ENCODE measurements at regions not wholly inside any gene's neighbourhood (a gene's known extent, or its start where the extent isn't known, plus 50 kb on each side); places are given as distances from the start of the nearest gene placed in this dataset.

GRCh38 chr2:84293791-84294380 is 165.2 kb downstream of the SUCLG1 start:
- no peak overlapping the region for H3K9ac ChIP-seq (ENCODE audit: low read depth, low read length)
- H3K27me3 ChIP-seq (ENCODE audit: insufficient read depth, low read length, poor library complexity), result no peaks in the 10 kb centered on the region
- no peak overlapping the region for H2AFZ ChIP-seq (ENCODE audit: low read depth, low read length)
- no peaks in the 10 kb centered on the region for H3K79me2 ChIP-seq (ENCODE audit: insufficient read depth, low read length)
- H3K4me2 ChIP-seq (ENCODE audit: insufficient read depth, low read length), result no peak overlapping the region
- H4K20me1 ChIP-seq (ENCODE audit: insufficient read depth, low read length), result no peaks in the 10 kb centered on the region
- no peak overlapping the region for H3K4me3 ChIP-seq (ENCODE audit: low read depth in 1 of 2, low read length in 2 of 2)
- no peaks in the 10 kb centered on the region for H3K9me3 ChIP-seq (ENCODE audit: insufficient read depth, low read length, severe bottlenecking)
- H3K4me1 ChIP-seq (ENCODE audit: insufficient read depth, low read length), result no peaks in the 10 kb centered on the region
- ATAC-seq (ENCODE audit: insufficient read depth, low read depth) (no peak), DNase-seq (no peak)
- no peaks in the 10 kb centered on the region for H3K36me3 ChIP-seq (ENCODE audit: insufficient read depth, low read length)
- TF ChIP-seq EZH2 (IDR thresholded peaks at IDR 0.05; ENCODE audit: borderline replicate concordance, low read depth, low read length, severe bottlenecking) (no peak), CTCF (IDR thresholded peaks at IDR 0.05; ENCODE audit: borderline replicate concordance, extremely low read depth, low read length, poor library complexity, severe bottlenecking) (no peak)
- H3K27ac ChIP-seq (ENCODE audit: low read length), result no peak overlapping the region

- Histone ChIP-seq H3K4me3 (ENCODE audit: low read depth in 1 of 2, low read length in 2 of 2) (no peak overlapping the region), H4K20me1 (ENCODE audit: insufficient read depth, low read length) (no peaks in the 10 kb centered on the region), H2AFZ (ENCODE audit: low read depth, low read length) (no peak overlapping the region), H3K79me2 (ENCODE audit: insufficient read depth, low read length) (no peaks in the 10 kb centered on the region), H3K36me3 (ENCODE audit: insufficient read depth, low read length) (no peaks in the 10 kb centered on the region), H3K4me2 (ENCODE audit: insufficient read depth, low read length) (no peak overlapping the region), H3K4me1 (ENCODE audit: insufficient read depth, low read length) (no peaks in the 10 kb centered on the region), H3K9me3 (ENCODE audit: insufficient read depth, low read length, severe bottlenecking) (no peaks in the 10 kb centered on the region), H3K27ac (ENCODE audit: low read length) (no peak overlapping the region), H3K9ac (ENCODE audit: low read depth, low read length) (no peak overlapping the region), H3K27me3 (ENCODE audit: insufficient read depth, low read length, poor library complexity) (no peaks in the 10 kb centered on the region)
- DNase-seq, result no peak
- TF ChIP-seq CTCF (IDR thresholded peaks at IDR 0.05; ENCODE audit: borderline replicate concordance, extremely low read depth, low read length, poor library complexity, severe bottlenecking) (no peak), EZH2 (IDR thresholded peaks at IDR 0.05; ENCODE audit: borderline replicate concordance, low read depth, low read length, severe bottlenecking) (no peak)
- no peak for ATAC-seq (ENCODE audit: insufficient read depth, low read depth)
These were observed 166.5 kb downstream of the SUCLG1 start for GRCh38 chr2:84292545-84292944.

- DNase-seq, result no peak
- Histone ChIP-seq H3K36me3 (ENCODE audit: insufficient read depth, low read length) (no peaks in the 10 kb centered on the region), H3K9me3 (ENCODE audit: insufficient read depth, low read length, severe bottlenecking) (no peaks in the 10 kb centered on the region), H3K4me2 (ENCODE audit: insufficient read depth, low read length) (no peak overlapping the region), H3K27ac (ENCODE audit: low read length) (no peak overlapping the region), H3K27me3 (ENCODE audit: insufficient read depth, low read length, poor library complexity) (no peaks in the 10 kb centered on the region), H3K4me3 (ENCODE audit: low read depth in 1 of 2, low read length in 2 of 2) (no peak overlapping the region), H2AFZ (ENCODE audit: low read depth, low read length) (no peak overlapping the region), H3K4me1 (ENCODE audit: insufficient read depth, low read length) (no peaks in the 10 kb centered on the region), H4K20me1 (ENCODE audit: insufficient read depth, low read length) (no peaks in the 10 kb centered on the region), H3K9ac (ENCODE audit: low read depth, low read length) (no peak overlapping the region), H3K79me2 (ENCODE audit: insufficient read depth, low read length) (no peaks in the 10 kb centered on the region)
- ATAC-seq (ENCODE audit: insufficient read depth, low read depth), result no peak
- no peak for TF ChIP-seq CTCF (IDR thresholded peaks at IDR 0.05; ENCODE audit: borderline replicate concordance, extremely low read depth, low read length, poor library complexity, severe bottlenecking)
- TF ChIP-seq EZH2 (IDR thresholded peaks at IDR 0.05; ENCODE audit: borderline replicate concordance, low read depth, low read length, severe bottlenecking), result no peak
These were observed 168.5 kb downstream of the SUCLG1 start for GRCh38 chr2:84290537-84290936.

- no peak overlapping the region for H3K27ac ChIP-seq (ENCODE audit: low read length)
- no peaks in the 10 kb centered on the region for H3K36me3 ChIP-seq (ENCODE audit: insufficient read depth, low read length)
- H3K4me2 ChIP-seq (ENCODE audit: insufficient read depth, low read length), result no peak overlapping the region
- no peak overlapping the region for H3K9ac ChIP-seq (ENCODE audit: low read depth, low read length)
- H3K4me1 ChIP-seq (ENCODE audit: insufficient read depth, low read length), result no peaks in the 10 kb centered on the region
- H3K4me3 ChIP-seq (ENCODE audit: low read depth in 1 of 2, low read length in 2 of 2), result no peak overlapping the region
- no peaks in the 10 kb centered on the region for H3K9me3 ChIP-seq (ENCODE audit: insufficient read depth, low read length, severe bottlenecking)
- H4K20me1 ChIP-seq (ENCODE audit: insufficient read depth, low read length), result no peaks in the 10 kb centered on the region
- DNase-seq (no peak), ATAC-seq (ENCODE audit: insufficient read depth, low read depth) (no peak)
- no peaks in the 10 kb centered on the region for H3K27me3 ChIP-seq (ENCODE audit: insufficient read depth, low read length, poor library complexity)
- H3K79me2 ChIP-seq (ENCODE audit: insufficient read depth, low read length), result no peaks in the 10 kb centered on the region
- no peak overlapping the region for H2AFZ ChIP-seq (ENCODE audit: low read depth, low read length)
- TF ChIP-seq CTCF (IDR thresholded peaks at IDR 0.05; ENCODE audit: borderline replicate concordance, extremely low read depth, low read length, poor library complexity, severe bottlenecking) (no peak), EZH2 (IDR thresholded peaks at IDR 0.05; ENCODE audit: borderline replicate concordance, low read depth, low read length, severe bottlenecking) (no peak)
These were observed 170.8 kb downstream of the SUCLG1 start for GRCh38 chr2:84288293-84288692.
